ENCODE measurements at regions not wholly inside any gene's neighbourhood (a gene's known extent, or its start where the extent isn't known, plus 50 kb on each side); places are given as distances from the start of the nearest gene placed in this dataset.

DNA sequence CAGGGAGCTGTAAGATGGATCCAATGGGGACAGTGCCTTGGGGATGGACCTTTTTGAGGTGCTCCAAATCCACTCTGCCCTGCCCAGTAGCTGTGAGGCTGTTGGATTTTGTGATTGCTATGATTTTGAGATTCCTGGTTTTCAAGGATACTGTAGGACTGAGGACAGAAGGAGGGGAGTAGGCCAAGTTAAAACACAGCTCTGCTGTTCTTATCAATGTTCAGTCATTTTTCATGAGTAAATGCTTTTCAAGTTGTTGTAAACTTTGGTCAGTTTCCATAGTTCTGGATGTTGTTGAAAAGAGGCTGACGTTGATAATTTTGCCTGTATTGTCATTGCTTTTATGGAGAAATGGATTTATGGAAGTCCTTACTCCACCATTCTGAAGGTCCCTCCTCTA lies 361.2 kb downstream of the ZNF516 start:
- TF ChIP-seq, protein P1, sequence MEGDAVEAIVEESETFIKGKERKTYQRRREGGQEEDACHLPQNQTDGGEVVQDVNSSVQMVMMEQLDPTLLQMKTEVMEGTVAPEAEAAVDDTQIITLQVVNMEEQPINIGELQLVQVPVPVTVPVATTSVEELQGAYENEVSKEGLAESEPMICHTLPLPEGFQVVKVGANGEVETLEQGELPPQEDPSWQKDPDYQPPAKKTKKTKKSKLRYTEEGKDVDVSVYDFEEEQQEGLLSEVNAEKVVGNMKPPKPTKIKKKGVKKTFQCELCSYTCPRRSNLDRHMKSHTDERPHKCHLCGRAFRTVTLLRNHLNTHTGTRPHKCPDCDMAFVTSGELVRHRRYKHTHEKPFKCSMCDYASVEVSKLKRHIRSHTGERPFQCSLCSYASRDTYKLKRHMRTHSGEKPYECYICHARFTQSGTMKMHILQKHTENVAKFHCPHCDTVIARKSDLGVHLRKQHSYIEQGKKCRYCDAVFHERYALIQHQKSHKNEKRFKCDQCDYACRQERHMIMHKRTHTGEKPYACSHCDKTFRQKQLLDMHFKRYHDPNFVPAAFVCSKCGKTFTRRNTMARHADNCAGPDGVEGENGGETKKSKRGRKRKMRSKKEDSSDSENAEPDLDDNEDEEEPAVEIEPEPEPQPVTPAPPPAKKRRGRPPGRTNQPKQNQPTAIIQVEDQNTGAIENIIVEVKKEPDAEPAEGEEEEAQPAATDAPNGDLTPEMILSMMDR (IDR thresholded peaks at IDR 0.05) = no peak
- no peak for TF ChIP-seq POLR2AphosphoS5 (IDR thresholded peaks at IDR 0.05)
- no peak for TF ChIP-seq POLR2A (IDR thresholded peaks at IDR 0.05; ENCODE audit: low read depth)
- no peak for TF ChIP-seq EP300 (IDR thresholded peaks at IDR 0.05)
